ENCODE measurements at regions not wholly inside any gene's neighbourhood (a gene's known extent, or its start where the extent isn't known, plus 50 kb on each side); places are given as distances from the start of the nearest gene placed in this dataset.

GRCh38 chr2:199554026-199554425 lies 96.3 kb upstream of the SATB2 start:
- Histone ChIP-seq H3K18ac (ENCODE audit: insufficient read length, low read depth, low read length) (no peak overlapping the region), H3K23me2 (ENCODE audit: insufficient read length, low read depth, low read length, poor library complexity, severe bottlenecking) (no peaks in the 10 kb centered on the region), H3K79me1 (ENCODE audit: insufficient read depth, low read depth, low read length, poor library complexity, severe bottlenecking) (no peaks in the 10 kb centered on the region), H3K9me3 (ENCODE audit: control insufficient read depth, low read depth, low read length) (no peaks in the 10 kb centered on the region), H4K91ac (ENCODE audit: insufficient read length, low read depth, low read length) (no peak overlapping the region), H4K20me1 (ENCODE audit: control insufficient read depth, insufficient read depth, insufficient read length) (no peaks in the 10 kb centered on the region), H3K14ac (ENCODE audit: insufficient read depth, low read length) (no peak overlapping the region), H3K4ac (ENCODE audit: low read depth, low read length) (no peak overlapping the region), H2AFZ (ENCODE audit: low read length) (no peak overlapping the region), H3K27ac (ENCODE audit: insufficient read length, low read depth, low read length) (no peak overlapping the region), H3K79me2 (ENCODE audit: insufficient read depth, low read length) (no peaks in the 10 kb centered on the region), H4K8ac (replicated peaks; ENCODE audit: insufficient read length, low read depth, low read length) (no peak overlapping the region), H3K9ac (ENCODE audit: extremely low read depth, insufficient read length, low read length) (no peak overlapping the region), H3K23ac (ENCODE audit: insufficient read length, low read depth, low read length) (no peak overlapping the region), H3K27me3 (ENCODE audit: insufficient read depth, low read length) (no peaks in the 10 kb centered on the region), H2AK5ac (ENCODE audit: insufficient read length, low read length) (no peak overlapping the region), H2BK20ac (ENCODE audit: low read depth, low read length, poor library complexity, severe bottlenecking) (no peak overlapping the region), H4K5ac (ENCODE audit: insufficient read length, low read depth, low read length) (no peak overlapping the region), H3K56ac (ENCODE audit: insufficient read length, low read depth, low read length) (no peak overlapping the region), H3K4me1 (ENCODE audit: insufficient read depth, low read length) (peaks cover 4% of the 10 kb centered on the region; the same call in 1 of the 2 replicates), H3T11ph (ENCODE audit: low read length) (no peak overlapping the region), H3K4me2 (ENCODE audit: insufficient read depth, insufficient read length, low read length) (no peak overlapping the region), H2BK15ac (ENCODE audit: low read depth, low read length) (no peak overlapping the region), H2BK120ac (ENCODE audit: low read depth, low read length, poor library complexity, severe bottlenecking) (no peak overlapping the region), H2BK12ac (ENCODE audit: insufficient read length, low read depth, low read length) (no peak overlapping the region), H2BK5ac (ENCODE audit: insufficient read length, low read length) (no peak overlapping the region)
- peaks cover 4% of the 10 kb centered on the region in 2 experiments for H3K4me1 Mint-ChIP-seq
- TF ChIP-seq CTCF (conservative IDR thresholded peaks at IDR 0.05), result no peak
- H3K9me3 Mint-ChIP-seq, result no peaks in the 10 kb centered on the region
- H3K36me3 Mint-ChIP-seq (ENCODE audit: insufficient read depth in 1 of 3, low read depth in 3 of 3), result no peaks in the 10 kb centered on the region
- H3K4me3 Mint-ChIP-seq, result no peak overlapping the region
- no peak for DNase-seq
- H3K27ac Mint-ChIP-seq, result no peak overlapping the region
- WGBS (ENCODE audit: extremely low coverage, insufficient read length, low lambda C conversion rate), result no CpG with 5 or more reads among the region's 2 CpGs
- no peaks in the 10 kb centered on the region for H3K27me3 Mint-ChIP-seq (ENCODE audit: low read depth)

Measured in H9 (cell line).